GM12878 (cell line): ENCODE measurements at regions not wholly inside any gene's neighbourhood (a gene's known extent, or its start where the extent isn't known, plus 50 kb on each side); places are given as distances from the start of the nearest gene placed in this dataset.

Source experiments
- ATAC-seq: fragments of 200-7000 bp; cut with Tn5 transposase; 3 replicates; pipeline ENCODE4 v1.9.1; 2020; ENCODE audit warnings: mild to moderate bottlenecking, moderate library complexity
- BruUV-seq: library from RNA; stranded (reverse); fragments of 400-500 nt; replicated peaks from 2 replicates; lab custom pipeline; 2021; lab: Mats Ljungman, UMichigan
- CTCF ChIA-PET: fragments of 300-600 bp; sonication (Branson Sonifier 250); formaldehyde crosslinking; extraction: SDS; loops from one replicate; lab custom pipeline; 2021; ENCODE audit warnings: inconsistent platforms; lab: Yijun Ruan, JAX
- POLR2A ChIA-PET: fragments of 350-600 bp; formaldehyde crosslinking; extraction: SDS; loops from one replicate; lab custom pipeline; 2021; ENCODE audit warnings: inconsistent platforms; lab: Charles Lee
- RAD21 ChIA-PET: fragments of 300-600 bp; sonication (Branson Sonifier 250); formaldehyde crosslinking; loops from one replicate; lab custom pipeline; 2023; ENCODE audit warnings: antibody characterized with exemption; ENCODE audit not compliant: unreplicated experiment; lab: Charles Lee
- SMC1A ChIA-PET: fragments of 300-600 bp; sonication (Branson Sonifier 250); formaldehyde crosslinking; loops from one replicate; lab custom pipeline; 2023; ENCODE audit not compliant: unreplicated experiment, uncharacterized antibody; lab: Charles Lee
- DNase-seq: peaks from one replicate; pipeline ENCODE4 v3.0.0-alpha.2; 2011; ENCODE audit warnings: low read depth, low spot score
- FAIRE-seq: peaks from 3 replicates; lab custom pipeline; 2011; peaks lifted over from hg19 to GRCh38; lab: Jason Lieb, UNC
- H2AFZ ChIP-seq: 2 replicates; pipeline ENCODE4 v1.6.0; 2011; ENCODE audit warnings: low read depth, low read length, control low read depth; ENCODE audit not compliant: control insufficient read depth
- H3K27ac ChIP-seq: 2 replicates; pipeline ENCODE4 v1.5.1; 2011; ENCODE audit warnings: control low read depth; ENCODE audit not compliant: control insufficient read depth, insufficient read depth
- H3K27me3 ChIP-seq, 2 experiments: replicated peaks in 1 of 2; 2 replicates each; pipeline versions ENCODE4 v1.6.0 to v1.6.1; 2011; ENCODE audit warnings: low read length in 1 of 2; ENCODE audit not compliant: control insufficient read depth in 2 of 2, insufficient read depth in 2 of 2
- H3K36me3 ChIP-seq, 2 experiments: 2 replicates each; pipeline ENCODE4 v1.5.1; 2011; ENCODE audit warnings: low read length in 1 of 2; ENCODE audit not compliant: control insufficient read depth in 2 of 2, insufficient read depth in 2 of 2
- H3K4me1 ChIP-seq: 2 replicates; pipeline ENCODE4 v1.6.1; 2011; ENCODE audit warnings: mild to moderate bottlenecking, low read length, moderate library complexity, mixed read lengths; ENCODE audit not compliant: control insufficient read depth, insufficient read depth
- H3K4me2 ChIP-seq: 2 replicates; pipeline ENCODE4 v1.6.0; 2011; ENCODE audit warnings: control low read depth; ENCODE audit not compliant: control insufficient read depth, insufficient read depth
- H3K4me3 ChIP-seq: fragments of 200-600 bp; sonication (generic); 2 replicates; pipeline ENCODE4 v1.5.1; 2016
- H3K79me2 ChIP-seq: 2 replicates; pipeline ENCODE4 v1.6.0; 2011; ENCODE audit warnings: low read length; ENCODE audit not compliant: control insufficient read depth, insufficient read depth
- H3K9ac ChIP-seq: 2 replicates; pipeline ENCODE4 v1.8.0; 2011; ENCODE audit warnings: low read length, control low read depth, mixed read lengths; ENCODE audit not compliant: control insufficient read depth, insufficient read depth
- H3K9me3 ChIP-seq: replicated peaks from 3 replicates; pipeline ENCODE4 v1.5.1; 2011; ENCODE audit warnings: mild to moderate bottlenecking, low read length; ENCODE audit not compliant: control insufficient read depth, insufficient read depth
- H4K20me1 ChIP-seq: 2 replicates; pipeline ENCODE4 v1.6.0; 2011; ENCODE audit not compliant: control insufficient read depth, insufficient read depth
- CHD2 ChIP-seq: IDR thresholded peaks from 2 replicates; pipeline ENCODE4 v1.6.1; 2011; ENCODE audit warnings: low read depth, low read length, improper control_type of control experiment, borderline replicate concordance
- HDAC6 ChIP-seq: fragments of 200-600 bp; sonication (generic); IDR thresholded peaks from one replicate; pipeline ENCODE4 v1.8.0; 2017; ENCODE audit warnings: antibody characterized with exemption; ENCODE audit not compliant: unreplicated experiment
- JUNB ChIP-seq: IDR thresholded peaks from 2 replicates; pipeline ENCODE4 v1.6.1; 2016; ENCODE audit warnings: antibody characterized with exemption, mild to moderate bottlenecking
- KDM1A ChIP-seq: fragments of 200-600 bp; sonication (generic); IDR thresholded peaks from 2 replicates; pipeline ENCODE4 v1.6.1; 2016; ENCODE audit warnings: borderline replicate concordance
- MEF2B ChIP-seq: fragments of 450-650 bp; IDR thresholded peaks from 2 replicates; pipeline ENCODE4 v1.6.1; 2018; ENCODE audit warnings: mild to moderate bottlenecking, moderate library complexity; ENCODE audit not compliant: partially characterized antibody, poor library complexity, severe bottlenecking
- NR2C1 ChIP-seq: fragments of 450-650 bp; IDR thresholded peaks from 2 replicates; pipeline ENCODE4 v1.6.1; 2017; ENCODE audit warnings: antibody characterized with exemption, mild to moderate bottlenecking, moderate library complexity
- NR2C2 ChIP-seq: IDR thresholded peaks from 2 replicates; pipeline ENCODE4 v1.6.1; 2011; ENCODE audit warnings: borderline replicate concordance, low read depth; ENCODE audit not compliant: control insufficient read depth, insufficient read length
- PAX8 ChIP-seq: fragments of 450-650 bp; IDR thresholded peaks from 2 replicates; pipeline ENCODE4 v1.6.1; 2017; ENCODE audit warnings: mild to moderate bottlenecking, moderate library complexity
- RFX5 ChIP-seq: IDR thresholded peaks from 2 replicates; pipeline ENCODE4 v1.6.1; 2011; ENCODE audit warnings: low read depth, low read length, improper control_type of control experiment
- SMC3 ChIP-seq: IDR thresholded peaks from 2 replicates; pipeline ENCODE4 v1.6.1; 2011; ENCODE audit warnings: low read length, improper control_type of control experiment, borderline replicate concordance
- SREBF2 ChIP-seq: IDR thresholded peaks from 2 replicates; pipeline ENCODE4 v1.6.1; 2012; ENCODE audit warnings: mild to moderate bottlenecking, low read length
- ZBED1 ChIP-seq: IDR thresholded peaks from 2 replicates; pipeline ENCODE4 v1.6.1; 2016; ENCODE audit warnings: borderline replicate concordance
- ZNF24 ChIP-seq: fragments of 450-650 bp; IDR thresholded peaks from 2 replicates; pipeline ENCODE4 v1.6.1; 2017; ENCODE audit warnings: antibody characterized with exemption, mild to moderate bottlenecking
- WGBS: methylation state at CpG from one replicate; pipeline ENCODE4 v1.1.6; 2016; ENCODE audit warnings: low lambda C conversion rate; ENCODE audit not compliant: insufficient replicate concordance, insufficient coverage; ENCODE audit errors: missing lambda C conversion rate; 5-methylcytosine and 5-hydroxymethylcytosine counted together
- in situ Hi-C: fragments of 300-500 bp; cut with MboI; formaldehyde crosslinking; loops from 9 replicates; pipeline ENCODE4 v1.14.3; 2018; ENCODE audit warnings: mixed read lengths
- intact Hi-C: fragments of 100-400 bp; cut with micrococcal nuclease; formaldehyde crosslinking; loops from one replicate; pipeline ENCODE4 v1.14.2; 2022; ENCODE audit not compliant: unreplicated experiment
- TF ChIP-seq, protein P1 (sequence below): fragments of 450-650 bp; IDR thresholded peaks from 2 replicates; pipeline ENCODE4 v1.6.1; 2017; ENCODE audit warnings: mild to moderate bottlenecking, moderate library complexity
- TF ChIP-seq, protein P2 (sequence below): fragments of 450-650 bp; IDR thresholded peaks from 2 replicates; pipeline ENCODE4 v1.6.1; 2018; ENCODE audit warnings: borderline replicate concordance, mild to moderate bottlenecking; ENCODE audit not compliant: partially characterized antibody
- TF ChIP-seq, protein P3 (sequence below): fragments of 450-650 bp; IDR thresholded peaks from 2 replicates; pipeline ENCODE4 v1.6.1; 2017; ENCODE audit warnings: mild to moderate bottlenecking

DNA sequence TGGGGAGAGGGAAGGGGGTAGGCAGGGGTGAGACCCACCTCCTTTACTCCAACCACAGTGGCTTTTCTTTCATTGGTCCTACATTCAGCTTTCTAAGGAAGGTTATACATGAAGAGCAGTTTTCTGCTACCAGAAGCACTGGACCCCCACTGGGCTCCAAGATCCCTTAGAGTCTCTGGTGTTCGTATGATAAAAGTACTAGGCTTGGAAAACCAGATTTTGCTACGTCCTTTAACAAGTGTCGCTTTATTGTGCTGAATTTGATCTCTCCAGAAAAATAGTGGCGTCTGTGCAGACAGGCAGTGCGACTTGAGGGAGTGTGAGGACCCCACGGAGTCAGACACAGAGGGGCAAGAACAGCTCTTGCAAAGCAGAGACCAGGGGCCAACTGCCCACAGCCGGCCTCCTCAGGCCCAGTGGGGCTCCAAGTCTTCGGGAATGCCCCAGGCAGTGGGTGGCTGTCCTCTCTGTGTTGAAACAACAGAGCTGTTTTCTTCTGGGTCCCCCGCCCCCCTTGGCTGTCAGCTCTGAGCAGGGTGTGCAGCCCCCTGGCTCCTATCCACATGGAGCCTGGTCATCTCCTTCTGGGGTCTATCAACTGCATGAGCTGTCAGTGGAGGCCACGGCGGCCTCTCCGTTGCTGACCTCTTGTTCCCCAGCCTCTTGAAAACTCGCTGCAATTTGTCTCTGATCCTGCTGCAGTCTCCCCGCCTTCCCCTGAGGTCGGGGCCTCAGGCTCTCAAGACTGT, 333.2 kb downstream of the RPS24 start (continued):
- TF ChIP-seq, protein P1, sequence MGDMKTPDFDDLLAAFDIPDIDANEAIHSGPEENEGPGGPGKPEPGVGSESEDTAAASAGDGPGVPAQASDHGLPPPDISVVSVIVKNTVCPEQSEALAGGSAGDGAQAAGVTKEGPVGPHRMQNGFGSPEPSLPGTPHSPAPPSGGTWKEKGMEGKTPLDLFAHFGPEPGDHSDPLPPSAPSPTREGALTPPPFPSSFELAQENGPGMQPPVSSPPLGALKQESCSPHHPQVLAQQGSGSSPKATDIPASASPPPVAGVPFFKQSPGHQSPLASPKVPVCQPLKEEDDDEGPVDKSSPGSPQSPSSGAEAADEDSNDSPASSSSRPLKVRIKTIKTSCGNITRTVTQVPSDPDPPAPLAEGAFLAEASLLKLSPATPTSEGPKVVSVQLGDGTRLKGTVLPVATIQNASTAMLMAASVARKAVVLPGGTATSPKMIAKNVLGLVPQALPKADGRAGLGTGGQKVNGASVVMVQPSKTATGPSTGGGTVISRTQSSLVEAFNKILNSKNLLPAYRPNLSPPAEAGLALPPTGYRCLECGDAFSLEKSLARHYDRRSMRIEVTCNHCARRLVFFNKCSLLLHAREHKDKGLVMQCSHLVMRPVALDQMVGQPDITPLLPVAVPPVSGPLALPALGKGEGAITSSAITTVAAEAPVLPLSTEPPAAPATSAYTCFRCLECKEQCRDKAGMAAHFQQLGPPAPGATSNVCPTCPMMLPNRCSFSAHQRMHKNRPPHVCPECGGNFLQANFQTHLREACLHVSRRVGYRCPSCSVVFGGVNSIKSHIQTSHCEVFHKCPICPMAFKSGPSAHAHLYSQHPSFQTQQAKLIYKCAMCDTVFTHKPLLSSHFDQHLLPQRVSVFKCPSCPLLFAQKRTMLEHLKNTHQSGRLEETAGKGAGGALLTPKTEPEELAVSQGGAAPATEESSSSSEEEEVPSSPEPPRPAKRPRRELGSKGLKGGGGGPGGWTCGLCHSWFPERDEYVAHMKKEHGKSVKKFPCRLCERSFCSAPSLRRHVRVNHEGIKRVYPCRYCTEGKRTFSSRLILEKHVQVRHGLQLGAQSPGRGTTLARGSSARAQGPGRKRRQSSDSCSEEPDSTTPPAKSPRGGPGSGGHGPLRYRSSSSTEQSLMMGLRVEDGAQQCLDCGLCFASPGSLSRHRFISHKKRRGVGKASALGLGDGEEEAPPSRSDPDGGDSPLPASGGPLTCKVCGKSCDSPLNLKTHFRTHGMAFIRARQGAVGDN, result no peak
- no peak for TF ChIP-seq HDAC6
- TF ChIP-seq PAX8, result no peak
- no peak for TF ChIP-seq ZNF24
- no peak for TF ChIP-seq MEF2B
- TF ChIP-seq SMC3, result no peak
- TF ChIP-seq KDM1A, result no peak
- TF ChIP-seq, all 136 proteins: peak for 0

DNA sequence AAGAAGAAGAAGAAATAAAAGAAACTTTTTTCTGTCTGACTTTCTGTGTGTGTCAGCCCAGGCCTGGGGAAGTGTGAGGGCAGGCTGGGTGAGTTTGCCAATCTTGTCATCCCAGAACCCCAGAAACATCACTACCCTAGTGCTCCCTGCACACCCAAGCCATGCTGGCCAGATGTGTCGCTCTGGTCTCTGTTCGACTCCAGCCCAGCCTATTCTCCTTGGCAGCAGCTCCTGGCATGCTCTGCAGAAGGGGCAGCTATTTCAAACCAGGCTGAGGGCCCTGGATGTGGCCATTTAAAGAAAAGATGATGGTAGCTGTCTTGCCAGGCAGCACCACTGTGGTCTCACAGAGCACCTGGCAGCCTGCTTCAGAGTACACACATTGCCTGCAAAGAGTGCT, 334.1 kb downstream of the RPS24 start:
- no peaks in the 10 kb centered on the region for H3K9me3 ChIP-seq
- H3K4me1 ChIP-seq, result no peaks in the 10 kb centered on the region
- H3K27ac ChIP-seq, result no peak overlapping the region
- FAIRE-seq (no peak), ATAC-seq (no peak), DNase-seq (no peak)
- ChIA-PET POLR2A (no interaction called here), SMC1A (no interaction called here), CTCF (no interaction called here), RAD21 (no interaction called here)
- no TSS peak for BruUV-seq
- H4K20me1 ChIP-seq, result no peaks in the 10 kb centered on the region
- H3K36me3 ChIP-seq, result no peaks in the 10 kb centered on the region
- intact Hi-C loops, result no loop called here
- no peak overlapping the region for H3K4me2 ChIP-seq
- WGBS, result 0% methylated on average over 2 of the region's 2 CpGs
- no peak overlapping the region for H2AFZ ChIP-seq
- peaks cover 0 to 7% of the 10 kb centered on the region in 2 experiments; a peak in 3 of 4 replicates for H3K27me3 ChIP-seq
- H3K79me2 ChIP-seq, result no peaks in the 10 kb centered on the region
- no peak overlapping the region for H3K9ac ChIP-seq
- H3K4me3 ChIP-seq, result no peak overlapping the region
- in situ Hi-C loops, result no loop called here
- TF ChIP-seq, protein P2, sequence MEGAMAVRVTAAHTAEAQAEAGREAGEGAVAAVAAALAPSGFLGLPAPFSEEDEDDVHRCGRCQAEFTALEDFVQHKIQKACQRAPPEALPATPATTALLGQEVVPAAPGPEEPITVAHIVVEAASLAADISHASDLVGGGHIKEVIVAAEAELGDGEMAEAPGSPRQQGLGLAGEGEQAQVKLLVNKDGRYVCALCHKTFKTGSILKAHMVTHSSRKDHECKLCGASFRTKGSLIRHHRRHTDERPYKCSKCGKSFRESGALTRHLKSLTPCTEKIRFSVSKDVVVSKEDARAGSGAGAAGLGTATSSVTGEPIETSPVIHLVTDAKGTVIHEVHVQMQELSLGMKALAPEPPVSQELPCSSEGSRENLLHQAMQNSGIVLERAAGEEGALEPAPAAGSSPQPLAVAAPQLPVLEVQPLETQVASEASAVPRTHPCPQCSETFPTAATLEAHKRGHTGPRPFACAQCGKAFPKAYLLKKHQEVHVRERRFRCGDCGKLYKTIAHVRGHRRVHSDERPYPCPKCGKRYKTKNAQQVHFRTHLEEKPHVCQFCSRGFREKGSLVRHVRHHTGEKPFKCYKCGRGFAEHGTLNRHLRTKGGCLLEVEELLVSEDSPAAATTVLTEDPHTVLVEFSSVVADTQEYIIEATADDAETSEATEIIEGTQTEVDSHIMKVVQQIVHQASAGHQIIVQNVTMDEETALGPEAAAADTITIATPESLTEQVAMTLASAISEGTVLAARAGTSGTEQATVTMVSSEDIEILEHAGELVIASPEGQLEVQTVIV, result no peak
- TF ChIP-seq ZBED1 (no peak), NR2C1 (no peak), SREBF2 (no peak), KDM1A (no peak), CHD2 (no peak), RFX5 (no peak), JUNB (no peak), NR2C2 (no peak)
- TF ChIP-seq, protein P3, sequence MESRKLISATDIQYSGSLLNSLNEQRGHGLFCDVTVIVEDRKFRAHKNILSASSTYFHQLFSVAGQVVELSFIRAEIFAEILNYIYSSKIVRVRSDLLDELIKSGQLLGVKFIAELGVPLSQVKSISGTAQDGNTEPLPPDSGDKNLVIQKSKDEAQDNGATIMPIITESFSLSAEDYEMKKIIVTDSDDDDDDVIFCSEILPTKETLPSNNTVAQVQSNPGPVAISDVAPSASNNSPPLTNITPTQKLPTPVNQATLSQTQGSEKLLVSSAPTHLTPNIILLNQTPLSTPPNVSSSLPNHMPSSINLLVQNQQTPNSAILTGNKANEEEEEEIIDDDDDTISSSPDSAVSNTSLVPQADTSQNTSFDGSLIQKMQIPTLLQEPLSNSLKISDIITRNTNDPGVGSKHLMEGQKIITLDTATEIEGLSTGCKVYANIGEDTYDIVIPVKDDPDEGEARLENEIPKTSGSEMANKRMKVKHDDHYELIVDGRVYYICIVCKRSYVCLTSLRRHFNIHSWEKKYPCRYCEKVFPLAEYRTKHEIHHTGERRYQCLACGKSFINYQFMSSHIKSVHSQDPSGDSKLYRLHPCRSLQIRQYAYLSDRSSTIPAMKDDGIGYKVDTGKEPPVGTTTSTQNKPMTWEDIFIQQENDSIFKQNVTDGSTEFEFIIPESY, result no peak
